ENCODE measurements at regions not wholly inside any gene's neighbourhood (a gene's known extent, or its start where the extent isn't known, plus 50 kb on each side); places are given as distances from the start of the nearest gene placed in this dataset.

- BruUV-seq (replicated peaks), result no TSS peak
- Histone ChIP-seq H3K4me2 (ENCODE audit: low read depth, low read length) (no peak overlapping the region), H2BK5ac (ENCODE audit: low read depth, low read length, poor library complexity, severe bottlenecking) (no peak overlapping the region), H2AK9ac (replicated peaks; ENCODE audit: low read depth, low read length, poor library complexity) (no peak overlapping the region), H2AK5ac (ENCODE audit: low read depth, low read length) (no peak overlapping the region), H3K18ac (ENCODE audit: low read depth, low read length) (no peak overlapping the region), H3K4me1 (ENCODE audit: control insufficient read depth, insufficient read depth, low read length) (no peaks in the 10 kb centered on the region), H3K56ac (ENCODE audit: extremely low read depth, insufficient read depth, low read length) (no peak overlapping the region), H3K27me3 (ENCODE audit: control insufficient read depth, insufficient read depth, low read length) (no peaks in the 10 kb centered on the region), H3K4me3 (ENCODE audit: insufficient read depth, low read depth, low read length) (no peak overlapping the region), H3K9ac (ENCODE audit: low read depth, low read length) (no peak overlapping the region), H4K8ac (ENCODE audit: low read depth in 2 of 2, low read length in 2 of 2) (no peak overlapping the region), H3K79me1 (ENCODE audit: low read depth in 1 of 2, low read length in 2 of 2) (no peaks in the 10 kb centered on the region), H3K9me1 (ENCODE audit: insufficient read depth, low read length) (no peaks in the 10 kb centered on the region; the same call in 1 of the 2 replicates), H3K27ac (ENCODE audit: insufficient read depth, low read length) (no peak overlapping the region), H3K23ac (ENCODE audit: low read depth, low read length) (no peak overlapping the region), H4K5ac (ENCODE audit: low read depth, low read length) (no peak overlapping the region), H2BK20ac (ENCODE audit: low read depth, low read length) (no peak overlapping the region), H3K36me3 (ENCODE audit: control insufficient read depth, insufficient read depth, low read length) (no peaks in the 10 kb centered on the region), H4K20me1 (ENCODE audit: insufficient read depth, low read length) (no peaks in the 10 kb centered on the region), H4K91ac (ENCODE audit: insufficient read depth, low read depth, low read length) (no peak overlapping the region), H3K9me3 (ENCODE audit: control insufficient read depth, insufficient read depth, low read length) (peaks cover 8% of the 10 kb centered on the region; the same call in 1 of the 2 replicates), H3K14ac (replicated peaks; ENCODE audit: low read depth, low read length) (no peak overlapping the region), H3K4ac (ENCODE audit: low read depth, low read length) (no peak overlapping the region), H2AFZ (replicated peaks; ENCODE audit: low read length, poor library complexity) (no peak overlapping the region), H2BK15ac (ENCODE audit: low read depth, low read length) (no peak overlapping the region), H2BK120ac (ENCODE audit: low read depth, low read length) (no peak overlapping the region)
- ATAC-seq (ENCODE audit: low read depth), result no peak
- intact Hi-C loops (cut with micrococcal nuclease), result no loop called here
- TF ChIP-seq RCOR1 (IDR thresholded peaks at IDR 0.05; ENCODE audit: insufficient replicate concordance, low read length), result no peak
- TF ChIP-seq MAZ (IDR thresholded peaks at IDR 0.05; ENCODE audit: borderline replicate concordance, low read depth, low read length), result no peak
- no peak for TF ChIP-seq SMC3 (IDR thresholded peaks at IDR 0.05; ENCODE audit: low read depth, low read length)
- TF ChIP-seq RFX5 (IDR thresholded peaks at IDR 0.05; ENCODE audit: low read depth, low read length), result no peak
- no peak for TF ChIP-seq CTCF (conservative IDR thresholded peaks at IDR 0.05; ENCODE audit: low read depth, low read length)
- TF ChIP-seq CHD1 (IDR thresholded peaks at IDR 0.05; ENCODE audit: low read depth, low read length), result no peak
- TF ChIP-seq ELK1 (IDR thresholded peaks at IDR 0.05; ENCODE audit: borderline replicate concordance, low read depth, low read length), result no peak
- TF ChIP-seq RAD21 (IDR thresholded peaks at IDR 0.05; ENCODE audit: low read length), result no peak
- no peak for TF ChIP-seq USF2 (IDR thresholded peaks at IDR 0.05; ENCODE audit: low read depth, low read length)
- no peak for TF ChIP-seq MAFK (IDR thresholded peaks at IDR 0.05; ENCODE audit: low read depth, low read length)
- TF ChIP-seq BHLHE40 (IDR thresholded peaks at IDR 0.05; ENCODE audit: low read depth, low read length), result no peak
- no peak for TF ChIP-seq CEBPB (IDR thresholded peaks at IDR 0.05; ENCODE audit: low read depth, low read length)
- no peak for TF ChIP-seq NFE2L2 (IDR thresholded peaks at IDR 0.05; ENCODE audit: low read depth, low read length)
- TF ChIP-seq MXI1 (IDR thresholded peaks at IDR 0.05; ENCODE audit: borderline replicate concordance, low read depth, low read length), result no peak
- DNase-seq, result no peak
- CTCF ChIA-PET, result no interaction called here
- dilution Hi-C loops (cut with HindIII; ENCODE audit: low sequenced_read_pairs, unreplicated experiment), result no loop called here
- POLR2A ChIA-PET (ENCODE audit: unreplicated experiment), result no interaction called here
- in situ Hi-C loops (cut with MboI; ENCODE audit: low sequenced_read_pairs), result no loop called here
These were observed 105.3 kb upstream of the SPRY1 start for GRCh38 chr4:123291329-123291728.
